GM12865 (cell line): ENCODE measurements at regions not wholly inside any gene's neighbourhood (a gene's known extent, or its start where the extent isn't known, plus 50 kb on each side); places are given as distances from the start of the nearest gene placed in this dataset.

ENCODE experiments used
- DNase-seq: peaks from one replicate; pipeline ENCODE4 v3.0.0; 2010; ENCODE audit warnings: low read depth
- H3K4me3 ChIP-seq: 2 replicates; pipeline ENCODE4 v1.5.1; 2011; ENCODE audit warnings: mild to moderate bottlenecking, low read depth, low read length, control low read depth
- CTCF ChIP-seq: IDR thresholded peaks from 2 replicates; pipeline ENCODE4 v1.5.1; 2011; ENCODE audit warnings: low read length, control low read depth, low read depth, inconsistent platforms; ENCODE audit not compliant: insufficient read depth; ENCODE audit errors: missing control alignments

GRCh38 chr4:79237851-79238250, 88.0 kb downstream of the NAA11 start:
- no peak overlapping the region for H3K4me3 ChIP-seq
- no peak for TF ChIP-seq CTCF
- no peak for DNase-seq

DNA sequence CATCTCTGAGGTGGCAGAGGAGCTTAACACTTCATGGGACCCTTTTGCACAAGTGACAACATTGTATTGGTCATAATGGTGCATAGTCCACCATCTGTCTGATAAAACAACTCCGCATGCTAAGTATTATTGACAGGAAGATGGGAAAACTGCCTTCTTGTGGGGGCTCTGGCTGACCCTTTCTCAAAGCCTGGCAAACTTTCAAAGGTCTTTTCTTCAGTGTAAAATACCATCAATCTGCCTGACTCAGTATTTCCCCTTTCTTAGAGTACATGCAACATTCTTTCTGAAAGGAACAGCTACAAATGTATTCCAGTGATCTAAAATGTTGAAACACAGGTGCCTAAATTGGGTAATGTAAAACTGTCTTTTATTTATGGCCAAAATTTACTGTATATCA, 89.1 kb downstream of the NAA11 start:
- H3K4me3 ChIP-seq = no peak overlapping the region
- no peak for DNase-seq
- TF ChIP-seq CTCF = no peak

- TF ChIP-seq CTCF = no peak
- DNase-seq = no peak
- no peak overlapping the region for H3K4me3 ChIP-seq
Measured at GRCh38 chr4:79235095-79235494, 90.8 kb downstream of the NAA11 start.

GRCh38 chr4:79233820-79234219, 92.0 kb downstream of the NAA11 start:
- TF ChIP-seq CTCF = no peak
- H3K4me3 ChIP-seq = no peak overlapping the region
- peak; percentile 37 for DNase-seq

- no peak for TF ChIP-seq CTCF
- no peak for DNase-seq
Measured at GRCh38 chr4:79232540-79232939, 93.3 kb downstream of the NAA11 start.

DNA sequence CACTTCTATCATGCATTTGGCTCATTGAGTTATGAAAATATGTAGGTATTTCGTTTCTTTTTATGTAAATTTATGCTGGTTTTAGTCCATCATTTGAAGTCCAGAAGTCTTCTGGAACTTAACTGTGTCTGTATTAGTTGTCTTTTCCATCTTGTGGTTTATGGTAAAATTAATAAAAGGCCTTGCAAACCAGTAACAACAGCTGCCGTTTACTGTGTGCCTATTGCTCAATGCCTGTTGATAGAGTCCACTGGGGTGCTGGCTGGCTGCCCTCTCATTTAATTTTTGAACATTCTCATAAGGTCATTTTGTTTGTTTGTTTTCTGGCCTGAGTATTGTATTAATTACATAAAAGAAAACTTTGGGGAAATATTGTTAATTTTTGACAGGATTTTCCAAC, 98.0 kb downstream of the NAA11 start:
- TF ChIP-seq CTCF = no peak
- H3K4me3 ChIP-seq = no peak overlapping the region
- no peak for DNase-seq

More at GRCh38 chr4:79232540-79232939, 93.3 kb downstream of the NAA11 start:
- H3K4me3 ChIP-seq = no peak overlapping the region

DNA sequence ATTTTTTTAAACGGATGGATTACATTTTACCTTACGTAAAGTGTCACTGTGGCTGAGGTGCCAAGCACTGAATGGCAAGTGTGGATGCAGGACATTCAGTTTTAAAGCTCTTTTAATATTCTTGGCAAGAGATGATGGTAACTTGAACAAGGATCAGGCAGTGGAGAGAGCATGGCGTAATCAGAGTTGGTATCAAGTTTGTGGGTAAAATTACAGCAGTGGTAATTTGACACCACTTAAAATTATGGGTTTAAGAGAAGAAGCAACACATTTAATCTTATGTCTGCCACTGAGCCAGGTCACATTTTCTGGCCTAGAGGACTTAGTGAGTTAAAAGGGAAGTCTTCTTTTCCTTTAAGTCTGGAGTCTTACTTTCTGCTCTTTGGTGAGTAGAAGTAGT, 100.5 kb downstream of the NAA11 start:
- no peak for DNase-seq
- no peak overlapping the region for H3K4me3 ChIP-seq
- no peak for TF ChIP-seq CTCF
